ENCODE measurements at regions not wholly inside any gene's neighbourhood (a gene's known extent, or its start where the extent isn't known, plus 50 kb on each side); places are given as distances from the start of the nearest gene placed in this dataset.

DNA sequence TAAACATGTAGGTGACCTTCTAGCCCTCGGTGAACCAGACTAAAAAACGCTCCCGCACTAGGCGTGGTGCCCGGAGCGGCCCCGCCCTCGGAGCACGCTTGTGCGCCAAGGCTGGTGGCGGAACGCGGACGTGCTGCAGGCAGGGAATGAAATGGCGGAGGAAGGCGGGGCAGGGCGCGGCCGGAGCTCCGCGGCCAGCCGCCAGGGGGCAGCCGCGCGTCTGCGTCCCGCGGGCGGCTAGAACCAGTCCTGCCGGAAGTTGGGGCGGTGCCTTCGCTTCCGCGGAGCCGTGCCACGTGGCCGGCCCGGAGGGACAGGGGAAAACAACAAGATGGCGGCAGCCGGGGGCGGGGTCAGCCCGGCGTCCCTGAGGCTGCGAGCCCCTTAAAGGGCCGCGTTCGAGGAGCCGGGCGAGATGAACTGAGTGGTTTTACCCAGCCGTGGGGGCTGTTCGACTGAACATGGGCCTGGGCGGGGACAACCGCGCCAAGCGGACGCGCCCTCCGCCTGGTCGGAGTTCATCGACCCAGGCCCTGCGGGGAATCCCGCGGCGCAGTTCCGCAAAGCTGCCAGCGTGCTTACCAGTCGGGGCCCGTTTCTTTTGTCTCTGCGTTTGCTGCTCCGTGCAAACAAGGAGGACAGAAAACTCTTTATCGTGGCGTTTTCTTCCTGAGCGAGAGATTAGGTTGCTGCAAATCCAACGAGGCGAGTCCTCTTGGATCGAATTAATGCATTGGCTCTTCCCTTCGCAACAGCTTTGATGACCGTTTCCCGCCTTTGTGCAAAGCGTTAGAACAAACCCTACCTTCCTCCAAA lies 90.9 kb upstream of the CHD2 start (continued):
- TF ChIP-seq, protein P1, sequence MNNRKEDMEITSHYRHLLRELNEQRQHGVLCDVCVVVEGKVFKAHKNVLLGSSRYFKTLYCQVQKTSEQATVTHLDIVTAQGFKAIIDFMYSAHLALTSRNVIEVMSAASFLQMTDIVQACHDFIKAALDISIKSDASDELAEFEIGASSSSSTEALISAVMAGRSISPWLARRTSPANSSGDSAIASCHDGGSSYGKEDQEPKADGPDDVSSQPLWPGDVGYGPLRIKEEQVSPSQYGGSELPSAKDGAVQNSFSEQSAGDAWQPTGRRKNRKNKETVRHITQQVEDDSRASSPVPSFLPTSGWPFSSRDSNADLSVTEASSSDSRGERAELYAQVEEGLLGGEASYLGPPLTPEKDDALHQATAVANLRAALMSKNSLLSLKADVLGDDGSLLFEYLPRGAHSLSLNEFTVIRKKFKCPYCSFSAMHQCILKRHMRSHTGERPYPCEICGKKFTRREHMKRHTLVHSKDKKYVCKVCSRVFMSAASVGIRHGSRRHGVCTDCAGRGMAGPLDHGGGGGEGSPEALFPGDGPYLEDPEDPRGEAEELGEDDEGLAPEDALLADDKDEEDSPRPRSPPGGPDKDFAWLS (CRISPR knock-in tag; IDR thresholded peaks at IDR 0.05; ENCODE audit: borderline replicate concordance): peak; percentile 17; the same call in 1 of the 2 replicates
- TF ChIP-seq, protein P2, sequence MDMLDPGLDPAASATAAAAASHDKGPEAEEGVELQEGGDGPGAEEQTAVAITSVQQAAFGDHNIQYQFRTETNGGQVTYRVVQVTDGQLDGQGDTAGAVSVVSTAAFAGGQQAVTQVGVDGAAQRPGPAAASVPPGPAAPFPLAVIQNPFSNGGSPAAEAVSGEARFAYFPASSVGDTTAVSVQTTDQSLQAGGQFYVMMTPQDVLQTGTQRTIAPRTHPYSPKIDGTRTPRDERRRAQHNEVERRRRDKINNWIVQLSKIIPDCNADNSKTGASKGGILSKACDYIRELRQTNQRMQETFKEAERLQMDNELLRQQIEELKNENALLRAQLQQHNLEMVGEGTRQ (IDR thresholded peaks at IDR 0.05; ENCODE audit: low read depth, low read length): peak; percentile 57
- TF ChIP-seq, protein P2 (CRISPR knock-in tag; IDR thresholded peaks at IDR 0.05; ENCODE audit: borderline replicate concordance): peak; percentile 68; the same call in 1 of the 2 replicates
- TF ChIP-seq KDM4B (CRISPR knock-in tag; IDR thresholded peaks at IDR 0.05) (peak; percentile 77), TMF1 (CRISPR knock-in tag; IDR thresholded peaks at IDR 0.05; ENCODE audit: low read depth) (peak; percentile 56; the same call in 1 of the 2 replicates), SP4 (CRISPR knock-in tag; IDR thresholded peaks at IDR 0.05) (peak; percentile 98), SMAD1 (CRISPR knock-in tag; IDR thresholded peaks at IDR 0.05; ENCODE audit: borderline replicate concordance, low read depth) (peak; percentile 95; the same call in 1 of the 2 replicates), ZNF160 (CRISPR knock-in tag; IDR thresholded peaks at IDR 0.05) (peak; percentile 82), IRX3 (CRISPR knock-in tag; IDR thresholded peaks at IDR 0.05; ENCODE audit: borderline replicate concordance, low read depth) (peak; percentile 91; the same call in 1 of the 2 replicates), NFRKB (IDR thresholded peaks at IDR 0.05) (peak; percentile 65), ZNF746 (CRISPR knock-in tag; IDR thresholded peaks at IDR 0.05) (peak; percentile 25; the same call in 1 of the 2 replicates), ZSCAN20 (CRISPR knock-in tag; IDR thresholded peaks at IDR 0.05; ENCODE audit: borderline replicate concordance) (no peak)
- TF ChIP-seq, protein P3, sequence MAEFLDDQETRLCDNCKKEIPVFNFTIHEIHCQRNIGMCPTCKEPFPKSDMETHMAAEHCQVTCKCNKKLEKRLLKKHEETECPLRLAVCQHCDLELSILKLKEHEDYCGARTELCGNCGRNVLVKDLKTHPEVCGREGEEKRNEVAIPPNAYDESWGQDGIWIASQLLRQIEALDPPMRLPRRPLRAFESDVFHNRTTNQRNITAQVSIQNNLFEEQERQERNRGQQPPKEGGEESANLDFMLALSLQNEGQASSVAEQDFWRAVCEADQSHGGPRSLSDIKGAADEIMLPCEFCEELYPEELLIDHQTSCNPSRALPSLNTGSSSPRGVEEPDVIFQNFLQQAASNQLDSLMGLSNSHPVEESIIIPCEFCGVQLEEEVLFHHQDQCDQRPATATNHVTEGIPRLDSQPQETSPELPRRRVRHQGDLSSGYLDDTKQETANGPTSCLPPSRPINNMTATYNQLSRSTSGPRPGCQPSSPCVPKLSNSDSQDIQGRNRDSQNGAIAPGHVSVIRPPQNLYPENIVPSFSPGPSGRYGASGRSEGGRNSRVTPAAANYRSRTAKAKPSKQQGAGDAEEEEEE (CRISPR knock-in tag; IDR thresholded peaks at IDR 0.05; ENCODE audit: borderline replicate concordance): peak; percentile 68; the same call in 1 of the 2 replicates
- TF ChIP-seq, protein P4, sequence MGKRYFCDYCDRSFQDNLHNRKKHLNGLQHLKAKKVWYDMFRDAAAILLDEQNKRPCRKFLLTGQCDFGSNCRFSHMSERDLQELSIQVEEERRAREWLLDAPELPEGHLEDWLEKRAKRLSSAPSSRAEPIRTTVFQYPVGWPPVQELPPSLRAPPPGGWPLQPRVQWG (CRISPR knock-in tag; IDR thresholded peaks at IDR 0.05; ENCODE audit: borderline replicate concordance, low read depth): no peak
- TF ChIP-seq, protein P5, sequence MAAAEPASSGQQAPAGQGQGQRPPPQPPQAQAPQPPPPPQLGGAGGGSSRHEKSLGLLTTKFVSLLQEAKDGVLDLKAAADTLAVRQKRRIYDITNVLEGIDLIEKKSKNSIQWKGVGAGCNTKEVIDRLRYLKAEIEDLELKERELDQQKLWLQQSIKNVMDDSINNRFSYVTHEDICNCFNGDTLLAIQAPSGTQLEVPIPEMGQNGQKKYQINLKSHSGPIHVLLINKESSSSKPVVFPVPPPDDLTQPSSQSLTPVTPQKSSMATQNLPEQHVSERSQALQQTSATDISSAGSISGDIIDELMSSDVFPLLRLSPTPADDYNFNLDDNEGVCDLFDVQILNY (CRISPR knock-in tag; conservative IDR thresholded peaks at IDR 0.05): peak; percentile 16; the same call in 1 of the 2 replicates
- TF ChIP-seq, protein P6, sequence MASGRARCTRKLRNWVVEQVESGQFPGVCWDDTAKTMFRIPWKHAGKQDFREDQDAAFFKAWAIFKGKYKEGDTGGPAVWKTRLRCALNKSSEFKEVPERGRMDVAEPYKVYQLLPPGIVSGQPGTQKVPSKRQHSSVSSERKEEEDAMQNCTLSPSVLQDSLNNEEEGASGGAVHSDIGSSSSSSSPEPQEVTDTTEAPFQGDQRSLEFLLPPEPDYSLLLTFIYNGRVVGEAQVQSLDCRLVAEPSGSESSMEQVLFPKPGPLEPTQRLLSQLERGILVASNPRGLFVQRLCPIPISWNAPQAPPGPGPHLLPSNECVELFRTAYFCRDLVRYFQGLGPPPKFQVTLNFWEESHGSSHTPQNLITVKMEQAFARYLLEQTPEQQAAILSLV (CRISPR knock-in tag; IDR thresholded peaks at IDR 0.05; ENCODE audit: borderline replicate concordance): peak; percentile 83; the same call in 1 of the 2 replicates
- TF ChIP-seq, protein P7, sequence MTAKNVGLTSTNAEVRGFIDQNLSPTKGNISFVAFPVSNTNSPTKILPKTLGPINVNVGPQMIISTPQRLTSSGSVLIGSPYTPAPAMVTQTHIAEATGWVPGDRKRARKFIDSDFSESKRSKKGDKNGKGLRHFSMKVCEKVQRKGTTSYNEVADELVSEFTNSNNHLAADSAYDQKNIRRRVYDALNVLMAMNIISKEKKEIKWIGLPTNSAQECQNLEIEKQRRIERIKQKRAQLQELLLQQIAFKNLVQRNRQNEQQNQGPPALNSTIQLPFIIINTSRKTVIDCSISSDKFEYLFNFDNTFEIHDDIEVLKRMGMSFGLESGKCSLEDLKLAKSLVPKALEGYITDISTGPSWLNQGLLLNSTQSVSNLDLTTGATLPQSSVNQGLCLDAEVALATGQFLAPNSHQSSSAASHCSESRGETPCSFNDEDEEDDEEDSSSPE (CRISPR knock-in tag; IDR thresholded peaks at IDR 0.05): peak; percentile 89
